Astrocyte (in vitro differentiated cells and primary cell): ENCODE measurements at regions not wholly inside any gene's neighbourhood (a gene's known extent, or its start where the extent isn't known, plus 50 kb on each side); places are given as distances from the start of the nearest gene placed in this dataset.

Source experiments
- CTCF ChIP-seq: IDR thresholded peaks from 2 replicates; pipeline ENCODE4 v1.5.1; 2011; ENCODE audit warnings: low read depth, mild to moderate bottlenecking, inconsistent platforms, low read length, moderate library complexity; ENCODE audit not compliant: insufficient read depth
- EZH2 ChIP-seq: IDR thresholded peaks from 2 replicates; pipeline ENCODE4 v1.6.1; 2012; ENCODE audit warnings: mild to moderate bottlenecking, low read length, inconsistent platforms; ENCODE audit not compliant: insufficient read depth

DNA sequence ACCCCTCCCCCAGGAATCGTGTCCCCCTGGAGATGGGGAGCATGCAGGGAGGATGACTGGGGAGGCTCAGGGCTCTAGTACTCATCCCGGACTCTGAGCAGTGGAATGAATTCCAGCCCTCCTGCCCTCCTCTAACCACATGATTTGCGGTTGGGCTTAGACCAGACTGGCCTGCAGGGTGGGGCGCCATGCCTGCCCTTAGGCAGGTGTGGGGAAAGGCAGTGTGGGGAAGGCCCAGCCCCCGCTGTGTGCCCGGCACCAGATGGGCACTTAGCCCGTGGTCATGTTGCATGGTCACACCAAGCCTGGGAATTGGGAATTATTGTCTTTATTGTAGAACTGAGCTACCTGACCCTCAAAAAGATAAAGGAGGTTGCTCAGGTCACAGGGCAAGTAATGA, 283.8 kb downstream of the TLE3 start:
- TF ChIP-seq CTCF (no peak), EZH2 (no peak)
